Muscle layer of duodenum (tissue), 2 donors: ENCODE measurements at regions not wholly inside any gene's neighbourhood (a gene's known extent, or its start where the extent isn't known, plus 50 kb on each side); places are given as distances from the start of the nearest gene placed in this dataset.

Experiments
- H3K27ac ChIP-seq: one replicate; pipeline ENCODE4 v1.7.0; 2013; ENCODE audit warnings: mild to moderate bottlenecking, low read length
- H3K27me3 ChIP-seq: one replicate; pipeline ENCODE4 v1.7.0; 2013; ENCODE audit warnings: low read depth, mild to moderate bottlenecking, control low read depth, low read length
- H3K36me3 ChIP-seq, 2 donors: one replicate each; pipeline ENCODE4 v1.7.0; 2013; ENCODE audit warnings: low read length in 2 of 2, control low read depth in 1 of 2, mild to moderate bottlenecking in 1 of 2; ENCODE audit not compliant: insufficient read depth in 2 of 2, control insufficient read depth in 1 of 2
- H3K4me1 ChIP-seq, 2 donors: one replicate each; pipeline ENCODE4 v1.7.0; 2013; ENCODE audit warnings: low read length in 2 of 2, mild to moderate bottlenecking in 2 of 2, control low read depth in 1 of 2, moderate library complexity in 1 of 2; ENCODE audit not compliant: insufficient read depth in 2 of 2, control insufficient read depth in 1 of 2
- H3K4me3 ChIP-seq, 2 donors: one replicate each; pipeline ENCODE4 v1.7.0; 2013; ENCODE audit warnings: low read length in 2 of 2, low read depth in 1 of 2, mild to moderate bottlenecking in 1 of 2
- H3K9me3 ChIP-seq, 2 donors: one replicate each; pipeline ENCODE4 v1.7.0; 2013; ENCODE audit warnings: low read length in 2 of 2, control low read depth in 1 of 2, mild to moderate bottlenecking in 1 of 2; ENCODE audit not compliant: control insufficient read depth in 1 of 2
- donor health status: healthy.

GRCh38 chr17:72359811-72360210 is 239.0 kb downstream of the SOX9 start:
- no peaks in the 10 kb centered on the region for H3K27me3 ChIP-seq
- H3K27ac ChIP-seq = no peak overlapping the region
- no peaks in the 10 kb centered on the region for H3K4me1 ChIP-seq
- no peaks in the 10 kb centered on the region for H3K9me3 ChIP-seq
- H3K36me3 ChIP-seq = no peaks in the 10 kb centered on the region
- H3K4me3 ChIP-seq = no peak overlapping the region

- no peaks in the 10 kb centered on the region for H3K9me3 ChIP-seq
- H3K4me1 ChIP-seq = no peaks in the 10 kb centered on the region
- no peak overlapping the region for H3K4me3 ChIP-seq
- H3K36me3 ChIP-seq = no peaks in the 10 kb centered on the region
- no peaks in the 10 kb centered on the region for H3K27me3 ChIP-seq
- H3K27ac ChIP-seq = no peak overlapping the region
Measured at GRCh38 chr17:72360386-72360940, 239.6 kb downstream of the SOX9 start.

GRCh38 chr17:72361892-72362291 is 241.1 kb downstream of the SOX9 start:
- no peak overlapping the region for H3K27ac ChIP-seq

GRCh38 chr17:72362376-72363088 is 241.7 kb downstream of the SOX9 start:
- no peaks in the 10 kb centered on the region for H3K27me3 ChIP-seq
- no peak overlapping the region for H3K4me3 ChIP-seq
- no peaks in the 10 kb centered on the region for H3K36me3 ChIP-seq
- H3K4me1 ChIP-seq = no peaks in the 10 kb centered on the region
- H3K27ac ChIP-seq = no peak overlapping the region
- H3K9me3 ChIP-seq = no peaks in the 10 kb centered on the region

More at GRCh38 chr17:72361892-72362291, 241.1 kb downstream of the SOX9 start:
- Histone ChIP-seq H3K27me3 (no peaks in the 10 kb centered on the region), H3K9me3 (no peaks in the 10 kb centered on the region), H3K4me1 (no peaks in the 10 kb centered on the region), H3K4me3 (no peak overlapping the region), H3K36me3 (no peaks in the 10 kb centered on the region)

GRCh38 chr17:72363089-72363610 is 242.3 kb downstream of the SOX9 start:
- Histone ChIP-seq H3K27me3 (no peaks in the 10 kb centered on the region), H3K36me3 (no peaks in the 10 kb centered on the region), H3K4me1 (no peaks in the 10 kb centered on the region), H3K9me3 (no peaks in the 10 kb centered on the region), H3K27ac (no peak overlapping the region), H3K4me3 (no peak overlapping the region)

GRCh38 chr17:72365857-72366414 is 245.1 kb downstream of the SOX9 start:
- H3K27me3 ChIP-seq = no peaks in the 10 kb centered on the region
- H3K27ac ChIP-seq = no peak overlapping the region
- H3K4me3 ChIP-seq = no peak overlapping the region
- no peaks in the 10 kb centered on the region for H3K36me3 ChIP-seq
- H3K4me1 ChIP-seq = no peaks in the 10 kb centered on the region
- no peaks in the 10 kb centered on the region for H3K9me3 ChIP-seq

GRCh38 chr17:72366626-72367025 is 245.8 kb downstream of the SOX9 start:
- Histone ChIP-seq H3K4me3 (no peak overlapping the region), H3K4me1 (no peaks in the 10 kb centered on the region), H3K27ac (no peak overlapping the region), H3K36me3 (no peaks in the 10 kb centered on the region), H3K27me3 (no peaks in the 10 kb centered on the region), H3K9me3 (no peaks in the 10 kb centered on the region)

GRCh38 chr17:72368191-72368590 is 247.4 kb downstream of the SOX9 start:
- no peaks in the 10 kb centered on the region for H3K36me3 ChIP-seq

GRCh38 chr17:72369366-72369765 is 248.5 kb downstream of the SOX9 start:
- Histone ChIP-seq H3K27me3 (no peaks in the 10 kb centered on the region), H3K4me1 (peaks cover 0 to 5% of the 10 kb centered on the region in 2 donors), H3K4me3 (no peak overlapping the region), H3K9me3 (no peaks in the 10 kb centered on the region), H3K36me3 (no peaks in the 10 kb centered on the region), H3K27ac (no peak overlapping the region)

More at GRCh38 chr17:72368191-72368590, 247.4 kb downstream of the SOX9 start:
- H3K4me1 ChIP-seq = no peaks in the 10 kb centered on the region
- no peaks in the 10 kb centered on the region for H3K9me3 ChIP-seq
- H3K27ac ChIP-seq = no peak overlapping the region
- no peak overlapping the region for H3K4me3 ChIP-seq
- H3K27me3 ChIP-seq = no peaks in the 10 kb centered on the region

- H3K36me3 ChIP-seq = no peaks in the 10 kb centered on the region
Measured at GRCh38 chr17:72370819-72371218, 250.0 kb downstream of the SOX9 start.

GRCh38 chr17:72372185-72372584 is 251.4 kb downstream of the SOX9 start:
- Histone ChIP-seq H3K4me1 (peaks cover 0 to 6% of the 10 kb centered on the region in 2 donors), H3K9me3 (no peaks in the 10 kb centered on the region)

More at GRCh38 chr17:72370819-72371218, 250.0 kb downstream of the SOX9 start:
- Histone ChIP-seq H3K4me3 (no peak overlapping the region), H3K27me3 (no peaks in the 10 kb centered on the region), H3K27ac (no peak overlapping the region), H3K4me1 (peaks cover 0 to 6% of the 10 kb centered on the region in 2 donors), H3K9me3 (no peaks in the 10 kb centered on the region)

More at GRCh38 chr17:72372185-72372584, 251.4 kb downstream of the SOX9 start:
- Histone ChIP-seq H3K27me3 (no peaks in the 10 kb centered on the region), H3K36me3 (no peaks in the 10 kb centered on the region), H3K4me3 (no peak overlapping the region), H3K27ac (no peak overlapping the region)
